ENCODE measurements at regions not wholly inside any gene's neighbourhood (a gene's known extent, or its start where the extent isn't known, plus 50 kb on each side); places are given as distances from the start of the nearest gene placed in this dataset.

GRCh38 chr21:27068811-27069210 lies 101.9 kb upstream of the ADAMTS5 start:
- H3K27me3 ChIP-seq (replicated peaks in 2 of 5; ENCODE audit: control insufficient read depth in 4 of 5, insufficient read depth in 5 of 5, low read length in 4 of 5) = no peaks in the 10 kb centered on the region
- no peaks in the 10 kb centered on the region for H3K4me1 ChIP-seq (ENCODE audit: control extremely low read depth in 1 of 4, control insufficient read depth in 4 of 4, insufficient read depth in 4 of 4, low read length in 3 of 4)
- no peaks in the 10 kb centered on the region for H3K36me3 ChIP-seq (ENCODE audit: control insufficient read depth in 4 of 4, insufficient read depth in 4 of 4, low read length in 3 of 4)
- DNase-seq = no peak
- ChIA-PET CTCF (no interaction called here), POLR2A (no interaction called here)
- H3K9me3 ChIP-seq (ENCODE audit: control extremely low read depth in 1 of 5, control insufficient read depth in 4 of 5, insufficient read depth in 2 of 5, low read depth in 1 of 5, low read length in 4 of 5) = peaks cover 0 to 3% (median 0%) of the 10 kb centered on the region in 5 experiments
- no peak overlapping the region for H3K4me3 ChIP-seq (ENCODE audit: control insufficient read depth in 1 of 7, extremely low read depth in 1 of 7, insufficient read depth in 4 of 7, low read depth in 2 of 7, low read length in 6 of 7)
- H3K27ac ChIP-seq (ENCODE audit: insufficient read depth in 1 of 2, low read depth in 1 of 2, low read length in 2 of 2, poor library complexity in 1 of 2, severe bottlenecking in 2 of 2) = no peak overlapping the region

DNA sequence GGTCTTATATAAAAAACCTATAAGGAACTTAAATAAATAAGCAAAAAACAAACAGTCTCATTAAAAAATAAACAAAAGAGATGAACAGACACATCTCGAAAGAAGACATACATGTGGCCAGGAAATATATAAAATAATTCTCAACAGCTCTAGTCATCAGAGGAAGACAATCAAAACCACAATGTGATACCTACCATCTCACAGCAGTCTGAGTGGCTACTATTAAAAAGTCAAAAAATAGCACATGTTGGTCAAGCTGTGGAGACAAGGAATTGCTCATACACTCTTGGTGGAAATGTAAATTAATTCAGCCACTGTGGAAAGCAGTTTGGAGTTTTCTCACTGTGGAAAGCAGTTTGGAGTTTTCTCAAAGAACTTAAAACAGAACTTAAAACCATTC lies 100.3 kb upstream of the ADAMTS5 start:
- no CpG with 5 or more reads among the region's 1 CpG for WGBS (ENCODE audit: insufficient coverage)
- H3K27me3 ChIP-seq (replicated peaks in 2 of 5; ENCODE audit: control insufficient read depth in 4 of 5, insufficient read depth in 5 of 5, low read length in 4 of 5) = no peaks in the 10 kb centered on the region

GRCh38 chr21:27062443-27062842 lies 95.6 kb upstream of the ADAMTS5 start:
- POLR2A ChIA-PET = no interaction called here
- CTCF ChIA-PET = no interaction called here

More for the DNA sequence above, 100.3 kb upstream of the ADAMTS5 start:
- no peak overlapping the region for H3K4me3 ChIP-seq (ENCODE audit: control insufficient read depth in 1 of 7, extremely low read depth in 1 of 7, insufficient read depth in 4 of 7, low read depth in 2 of 7, low read length in 6 of 7)
- ChIA-PET POLR2A (no interaction called here), CTCF (no interaction called here)
- no peaks in the 10 kb centered on the region for H3K36me3 ChIP-seq (ENCODE audit: control insufficient read depth in 4 of 4, insufficient read depth in 4 of 4, low read length in 3 of 4)
- H3K4me1 ChIP-seq (ENCODE audit: control extremely low read depth in 1 of 4, control insufficient read depth in 4 of 4, insufficient read depth in 4 of 4, low read length in 3 of 4) = no peaks in the 10 kb centered on the region
- H3K27ac ChIP-seq (ENCODE audit: insufficient read depth in 1 of 2, low read depth in 1 of 2, low read length in 2 of 2, poor library complexity in 1 of 2, severe bottlenecking in 2 of 2) = no peak overlapping the region
- DNase-seq = no peak
- peaks cover 0 to 3% (median 0%) of the 10 kb centered on the region in 5 experiments for H3K9me3 ChIP-seq (ENCODE audit: control extremely low read depth in 1 of 5, control insufficient read depth in 4 of 5, insufficient read depth in 2 of 5, low read depth in 1 of 5, low read length in 4 of 5)

DNA sequence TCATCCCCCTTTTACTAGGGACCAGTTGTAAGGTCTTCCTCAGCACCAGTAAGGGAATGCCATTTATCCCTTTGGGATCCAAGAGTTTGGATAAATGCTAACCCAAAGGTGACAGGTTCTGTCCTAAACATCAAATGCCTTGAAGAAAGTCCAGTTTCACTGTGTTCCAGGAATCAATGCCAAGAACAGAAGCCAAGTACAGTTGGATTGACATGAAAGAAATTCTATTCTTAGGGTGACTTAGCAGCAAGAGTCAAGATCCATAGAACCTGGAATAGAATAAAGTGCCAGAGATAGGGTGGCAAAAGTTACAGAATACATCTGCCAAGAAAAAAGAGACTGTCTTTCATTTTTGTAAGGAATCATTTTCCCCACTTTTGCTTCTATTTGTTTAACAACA lies 94.9 kb upstream of the ADAMTS5 start:
- DNase-seq = no peak
- Histone ChIP-seq H3K27ac (ENCODE audit: insufficient read depth in 1 of 2, low read depth in 1 of 2, low read length in 2 of 2, poor library complexity in 1 of 2, severe bottlenecking in 2 of 2) (no peak overlapping the region), H3K4me3 (ENCODE audit: control insufficient read depth in 1 of 7, extremely low read depth in 1 of 7, insufficient read depth in 4 of 7, low read depth in 2 of 7, low read length in 6 of 7) (no peak overlapping the region), H3K9me3 (ENCODE audit: control extremely low read depth in 1 of 5, control insufficient read depth in 4 of 5, insufficient read depth in 2 of 5, low read depth in 1 of 5, low read length in 4 of 5) (no peaks in the 10 kb centered on the region), H3K27me3 (replicated peaks in 2 of 5; ENCODE audit: control insufficient read depth in 4 of 5, insufficient read depth in 5 of 5, low read length in 4 of 5) (no peaks in the 10 kb centered on the region), H3K4me1 (ENCODE audit: control extremely low read depth in 1 of 4, control insufficient read depth in 4 of 4, insufficient read depth in 4 of 4, low read length in 3 of 4) (no peaks in the 10 kb centered on the region), H3K36me3 (ENCODE audit: control insufficient read depth in 4 of 4, insufficient read depth in 4 of 4, low read length in 3 of 4) (no peaks in the 10 kb centered on the region)
- ChIA-PET CTCF (no interaction called here), POLR2A (no interaction called here)

More at GRCh38 chr21:27062443-27062842, 95.6 kb upstream of the ADAMTS5 start:
- no peak overlapping the region for H3K4me3 ChIP-seq (ENCODE audit: control insufficient read depth in 1 of 7, extremely low read depth in 1 of 7, insufficient read depth in 4 of 7, low read depth in 2 of 7, low read length in 6 of 7)
- DNase-seq = no peak
- H3K4me1 ChIP-seq (ENCODE audit: control extremely low read depth in 1 of 4, control insufficient read depth in 4 of 4, insufficient read depth in 4 of 4, low read length in 3 of 4) = no peaks in the 10 kb centered on the region
- H3K27ac ChIP-seq (ENCODE audit: insufficient read depth in 1 of 2, low read depth in 1 of 2, low read length in 2 of 2, poor library complexity in 1 of 2, severe bottlenecking in 2 of 2) = no peak overlapping the region
- H3K27me3 ChIP-seq (replicated peaks in 2 of 5; ENCODE audit: control insufficient read depth in 4 of 5, insufficient read depth in 5 of 5, low read length in 4 of 5) = no peaks in the 10 kb centered on the region
- 100% methylated on average over 1 of the region's 1 CpG for WGBS (ENCODE audit: insufficient coverage)
- H3K9me3 ChIP-seq (ENCODE audit: control extremely low read depth in 1 of 5, control insufficient read depth in 4 of 5, insufficient read depth in 2 of 5, low read depth in 1 of 5, low read length in 4 of 5) = no peaks in the 10 kb centered on the region
- H3K36me3 ChIP-seq (ENCODE audit: control insufficient read depth in 4 of 4, insufficient read depth in 4 of 4, low read length in 3 of 4) = no peaks in the 10 kb centered on the region

- DNase-seq = no peak
- no peak overlapping the region for H3K4me3 ChIP-seq (ENCODE audit: control insufficient read depth in 1 of 7, extremely low read depth in 1 of 7, insufficient read depth in 4 of 7, low read depth in 2 of 7, low read length in 6 of 7)
- H3K36me3 ChIP-seq (ENCODE audit: control insufficient read depth in 4 of 4, insufficient read depth in 4 of 4, low read length in 3 of 4) = no peaks in the 10 kb centered on the region
- POLR2A ChIA-PET = no interaction called here
- no peaks in the 10 kb centered on the region for H3K27me3 ChIP-seq (replicated peaks in 2 of 5; ENCODE audit: control insufficient read depth in 4 of 5, insufficient read depth in 5 of 5, low read length in 4 of 5)
- H3K9me3 ChIP-seq (ENCODE audit: control extremely low read depth in 1 of 5, control insufficient read depth in 4 of 5, insufficient read depth in 2 of 5, low read depth in 1 of 5, low read length in 4 of 5) = no peaks in the 10 kb centered on the region
- no peak overlapping the region for H3K27ac ChIP-seq (ENCODE audit: insufficient read depth in 1 of 2, low read depth in 1 of 2, low read length in 2 of 2, poor library complexity in 1 of 2, severe bottlenecking in 2 of 2)
- WGBS (ENCODE audit: insufficient coverage) = 100% methylated on average over 2 of the region's 2 CpGs
- no peaks in the 10 kb centered on the region for H3K4me1 ChIP-seq (ENCODE audit: control extremely low read depth in 1 of 4, control insufficient read depth in 4 of 4, insufficient read depth in 4 of 4, low read length in 3 of 4)
- CTCF ChIA-PET = no interaction called here
These were observed 93.3 kb upstream of the ADAMTS5 start for GRCh38 chr21:27060190-27060589.

DNA sequence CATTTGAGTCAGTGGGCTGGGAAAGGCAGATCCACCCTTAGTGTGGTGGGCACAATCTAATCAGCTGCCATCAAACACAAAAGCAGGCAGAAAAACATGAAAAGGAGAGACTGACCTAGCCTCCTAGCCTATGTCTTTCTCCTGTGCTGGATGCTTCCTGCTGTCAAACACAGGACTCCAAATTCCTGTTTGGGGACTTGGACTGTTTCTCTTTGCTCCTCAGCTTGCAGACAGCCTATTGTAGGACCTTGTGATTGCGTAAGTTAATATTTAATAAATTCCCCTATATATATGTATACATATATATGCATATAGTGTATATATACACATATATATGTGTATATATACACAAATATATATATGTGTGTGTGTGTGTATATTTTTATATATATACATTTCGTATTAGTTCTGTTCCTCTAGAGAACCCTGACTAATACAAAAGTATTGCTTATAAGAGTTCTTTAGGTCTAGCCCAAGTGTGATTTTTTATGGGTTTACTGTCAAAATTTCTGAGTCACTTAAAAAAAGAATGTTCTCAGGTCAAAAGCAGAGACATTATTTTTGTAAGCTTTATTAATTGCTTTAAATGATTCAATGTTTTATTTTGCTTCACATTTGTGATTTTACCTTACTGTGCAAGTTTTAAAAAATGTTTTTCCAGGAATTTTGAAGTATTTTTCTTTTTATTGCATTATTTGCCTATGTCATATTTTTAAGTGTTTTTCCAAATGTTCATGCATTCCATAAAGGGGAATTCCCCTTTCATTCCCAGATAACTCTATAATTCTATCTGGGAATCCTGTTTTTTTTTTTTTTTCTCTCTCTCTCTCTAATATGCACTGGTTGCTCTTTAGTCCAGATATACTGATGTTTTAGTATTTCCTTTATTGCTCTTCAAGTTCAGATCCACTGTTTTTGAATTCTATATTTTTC lies 92.1 kb upstream of the ADAMTS5 start:
- Histone ChIP-seq H3K9me3 (ENCODE audit: control extremely low read depth in 1 of 5, control insufficient read depth in 4 of 5, insufficient read depth in 2 of 5, low read depth in 1 of 5, low read length in 4 of 5) (no peaks in the 10 kb centered on the region), H3K36me3 (ENCODE audit: control insufficient read depth in 4 of 4, insufficient read depth in 4 of 4, low read length in 3 of 4) (no peaks in the 10 kb centered on the region), H3K4me1 (ENCODE audit: control extremely low read depth in 1 of 4, control insufficient read depth in 4 of 4, insufficient read depth in 4 of 4, low read length in 3 of 4) (no peaks in the 10 kb centered on the region), H3K27ac (ENCODE audit: insufficient read depth in 1 of 2, low read depth in 1 of 2, low read length in 2 of 2, poor library complexity in 1 of 2, severe bottlenecking in 2 of 2) (no peak overlapping the region), H3K4me3 (ENCODE audit: control insufficient read depth in 1 of 7, extremely low read depth in 1 of 7, insufficient read depth in 4 of 7, low read depth in 2 of 7, low read length in 6 of 7) (no peak overlapping the region), H3K27me3 (replicated peaks in 2 of 5; ENCODE audit: control insufficient read depth in 4 of 5, insufficient read depth in 5 of 5, low read length in 4 of 5) (no peaks in the 10 kb centered on the region)
- no CpG with 5 or more reads among the region's 2 CpGs for WGBS (ENCODE audit: insufficient coverage)
- DNase-seq = no peak
- POLR2A ChIA-PET = no interaction called here
- CTCF ChIA-PET = no interaction called here

DNA sequence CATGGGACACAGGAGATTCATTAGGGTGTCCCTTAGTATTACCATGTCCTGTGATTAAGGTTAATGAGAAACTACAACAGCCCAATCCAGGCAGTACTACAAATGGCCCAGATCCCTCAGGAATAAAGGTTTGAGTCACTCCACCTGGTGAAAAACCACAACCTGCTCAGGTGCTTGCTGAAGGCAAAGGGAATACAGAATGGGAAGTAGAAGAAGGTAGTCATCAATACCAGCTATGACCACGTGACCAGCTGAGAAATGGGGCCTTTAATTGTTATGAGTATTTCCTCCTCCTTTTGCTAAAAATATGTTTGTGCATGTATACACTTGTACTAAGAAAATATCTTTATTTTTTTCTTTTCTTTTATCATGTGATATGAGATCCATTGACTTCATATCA lies 91.1 kb upstream of the ADAMTS5 start:
- Histone ChIP-seq H3K27ac (ENCODE audit: insufficient read depth in 1 of 2, low read depth in 1 of 2, low read length in 2 of 2, poor library complexity in 1 of 2, severe bottlenecking in 2 of 2) (no peak overlapping the region), H3K9me3 (ENCODE audit: control extremely low read depth in 1 of 5, control insufficient read depth in 4 of 5, insufficient read depth in 2 of 5, low read depth in 1 of 5, low read length in 4 of 5) (no peaks in the 10 kb centered on the region), H3K36me3 (ENCODE audit: control insufficient read depth in 4 of 4, insufficient read depth in 4 of 4, low read length in 3 of 4) (no peaks in the 10 kb centered on the region), H3K27me3 (replicated peaks in 2 of 5; ENCODE audit: control insufficient read depth in 4 of 5, insufficient read depth in 5 of 5, low read length in 4 of 5) (no peaks in the 10 kb centered on the region), H3K4me3 (ENCODE audit: control insufficient read depth in 1 of 7, extremely low read depth in 1 of 7, insufficient read depth in 4 of 7, low read depth in 2 of 7, low read length in 6 of 7) (no peak overlapping the region), H3K4me1 (ENCODE audit: control extremely low read depth in 1 of 4, control insufficient read depth in 4 of 4, insufficient read depth in 4 of 4, low read length in 3 of 4) (no peaks in the 10 kb centered on the region)
- POLR2A ChIA-PET = no interaction called here
- CTCF ChIA-PET = no interaction called here
- no CpG with 5 or more reads among the region's 1 CpG for WGBS (ENCODE audit: insufficient coverage)
- no peak for DNase-seq

All from common myeloid progenitor, CD34-positive (primary cell).